ENCODE measurements at regions not wholly inside any gene's neighbourhood (a gene's known extent, or its start where the extent isn't known, plus 50 kb on each side); places are given as distances from the start of the nearest gene placed in this dataset.

DNA sequence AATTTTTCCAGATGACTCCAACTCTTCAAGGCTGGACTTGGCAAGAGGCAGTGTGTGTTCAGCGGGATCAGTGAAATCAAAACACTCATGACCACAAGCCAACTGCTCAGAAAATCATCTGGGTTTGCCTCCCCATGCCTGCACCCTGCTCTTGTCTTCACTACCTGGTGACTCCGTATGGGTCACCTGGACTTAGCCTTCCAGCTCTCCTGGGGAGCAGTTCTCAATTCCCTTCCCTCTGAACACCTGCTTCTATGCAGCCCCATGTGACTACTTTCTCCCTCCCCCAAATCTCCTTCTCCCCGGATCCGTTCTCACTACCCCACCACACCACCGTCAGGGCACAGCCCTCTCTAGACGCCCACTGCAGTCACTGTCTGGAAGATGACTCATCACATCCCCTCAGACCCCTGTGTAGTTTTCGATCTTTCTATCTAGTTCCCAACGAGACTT is 130.2 kb upstream of the ID2 start:
- 88% methylated on average over 8 of the region's 8 CpGs for WGBS (ENCODE audit: missing lambda C conversion rate)
- ChIA-PET CTCF (no interaction called here), POLR2A (no interaction called here)
- TF ChIP-seq FOSL2 (IDR thresholded peaks at IDR 0.05), result no peak
- peak; percentile 45; the same call in 1 of the 2 replicates for TF ChIP-seq FOSL2 (CRISPR knock-in tag; IDR thresholded peaks at IDR 0.05)
- TF ChIP-seq EHF (CRISPR knock-in tag; IDR thresholded peaks at IDR 0.05), result no peak
- Histone ChIP-seq H3K4me2 (no peak overlapping the region), H3K27ac (no peak overlapping the region), H3K9me3 (peaks cover 3% of the 10 kb centered on the region; the same call in 1 of the 3 replicates), H3K4me3 (no peak overlapping the region), H3K4me1 (no peaks in the 10 kb centered on the region)
- ATAC-seq (no peak), DNase-seq (ENCODE audit: low read depth in 1 of 2, low spot score in 1 of 2) (no peak), FAIRE-seq (no peak)

DNA sequence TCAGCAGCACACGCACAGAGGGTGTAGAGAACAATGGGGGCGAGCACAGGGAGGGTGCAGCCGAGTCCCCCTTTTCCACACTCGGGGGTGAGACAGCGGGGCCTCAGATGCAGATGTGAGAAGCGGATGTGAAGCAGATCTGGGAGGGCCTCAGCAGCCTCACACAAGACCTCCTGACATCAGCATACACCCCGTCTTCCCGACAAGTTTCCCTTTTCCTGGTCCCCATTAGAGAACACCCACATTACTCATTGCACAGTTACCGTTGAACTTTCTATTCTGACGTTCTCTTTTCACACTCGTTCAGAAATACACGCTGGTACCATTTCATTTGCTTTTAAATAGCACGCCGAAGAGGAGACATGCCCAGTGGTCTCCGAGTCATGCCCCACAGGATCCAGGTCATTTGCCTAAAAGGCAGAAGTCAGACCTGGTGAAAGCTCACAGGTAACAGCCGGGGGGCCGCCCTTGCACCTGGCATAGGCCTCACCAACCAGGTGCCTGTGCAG is 129.5 kb upstream of the ID2 start:
- no peak for FAIRE-seq
- no peak overlapping the region for H3K4me2 ChIP-seq
- ChIA-PET POLR2A (no interaction called here), CTCF (interaction anchor here (1.7 kb wide), 1 partner anchor 8 kb away, joined by 6 read pairs; no protein-coding TSS in a partner anchor)
- no peak for DNase-seq (ENCODE audit: low read depth in 1 of 2, low spot score in 1 of 2)
- no peak overlapping the region for H3K4me3 ChIP-seq
- H3K9me3 ChIP-seq, result peaks cover 3% of the 10 kb centered on the region; the same call in 1 of the 3 replicates
- ATAC-seq, result no peak
- no peak for TF ChIP-seq CBX8 (IDR thresholded peaks at IDR 0.05)
- TF ChIP-seq SREBF2 (IDR thresholded peaks at IDR 0.05), result no peak
- no peak for TF ChIP-seq CTCF (IDR thresholded peaks at IDR 0.05)
- no peak for TF ChIP-seq JUNB (IDR thresholded peaks at IDR 0.05)
- no peak for TF ChIP-seq MAFK (IDR thresholded peaks at IDR 0.05; ENCODE audit: partially characterized antibody)
- 93% methylated on average over 17 of the region's 17 CpGs for WGBS (ENCODE audit: missing lambda C conversion rate)
- no peak overlapping the region for H3K27ac ChIP-seq
- H3K4me1 ChIP-seq, result no peaks in the 10 kb centered on the region

GRCh38 chr2:8553643-8554042 is 128.2 kb upstream of the ID2 start:
- TF ChIP-seq FOSB (CRISPR knock-in tag; IDR thresholded peaks at IDR 0.05) (no peak), SREBF2 (IDR thresholded peaks at IDR 0.05) (no peak), RAD21 (conservative IDR thresholded peaks at IDR 0.05 in 1 of 2, IDR thresholded peaks at IDR 0.05 in 1 of 2) (no peak), HDAC2 (IDR thresholded peaks at IDR 0.05) (no peak), EP300 (IDR thresholded peaks at IDR 0.05) (no peak), HOXA7 (CRISPR knock-in tag; IDR thresholded peaks at IDR 0.05) (no peak)
- TF ChIP-seq, protein P1, sequence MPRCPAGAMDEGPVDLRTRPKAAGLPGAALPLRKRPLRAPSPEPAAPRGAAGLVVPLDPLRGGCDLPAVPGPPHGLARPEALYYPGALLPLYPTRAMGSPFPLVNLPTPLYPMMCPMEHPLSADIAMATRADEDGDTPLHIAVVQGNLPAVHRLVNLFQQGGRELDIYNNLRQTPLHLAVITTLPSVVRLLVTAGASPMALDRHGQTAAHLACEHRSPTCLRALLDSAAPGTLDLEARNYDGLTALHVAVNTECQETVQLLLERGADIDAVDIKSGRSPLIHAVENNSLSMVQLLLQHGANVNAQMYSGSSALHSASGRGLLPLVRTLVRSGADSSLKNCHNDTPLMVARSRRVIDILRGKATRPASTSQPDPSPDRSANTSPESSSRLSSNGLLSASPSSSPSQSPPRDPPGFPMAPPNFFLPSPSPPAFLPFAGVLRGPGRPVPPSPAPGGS (IDR thresholded peaks at IDR 0.05), result no peak
- no peak overlapping the region for H3K27ac ChIP-seq
- 48% methylated on average over 4 of the region's 4 CpGs for WGBS (ENCODE audit: missing lambda C conversion rate)
- H3K4me1 ChIP-seq, result no peaks in the 10 kb centered on the region
- no peak overlapping the region for H3K4me3 ChIP-seq
- no peak for FAIRE-seq
- DNase-seq (ENCODE audit: low read depth in 1 of 2, low spot score in 1 of 2), result no peak
- no peak overlapping the region for H3K4me2 ChIP-seq
- ATAC-seq, result no peak
- peaks cover 11% of the 10 kb centered on the region for H3K9me3 ChIP-seq
- POLR2A ChIA-PET, result no interaction called here
- CTCF ChIA-PET, result interaction anchor here (1.7 kb wide), 2 partner anchors 9 to 21 kb away, joined by 6 to 7 read pairs; no protein-coding TSS in a partner anchor

DNA sequence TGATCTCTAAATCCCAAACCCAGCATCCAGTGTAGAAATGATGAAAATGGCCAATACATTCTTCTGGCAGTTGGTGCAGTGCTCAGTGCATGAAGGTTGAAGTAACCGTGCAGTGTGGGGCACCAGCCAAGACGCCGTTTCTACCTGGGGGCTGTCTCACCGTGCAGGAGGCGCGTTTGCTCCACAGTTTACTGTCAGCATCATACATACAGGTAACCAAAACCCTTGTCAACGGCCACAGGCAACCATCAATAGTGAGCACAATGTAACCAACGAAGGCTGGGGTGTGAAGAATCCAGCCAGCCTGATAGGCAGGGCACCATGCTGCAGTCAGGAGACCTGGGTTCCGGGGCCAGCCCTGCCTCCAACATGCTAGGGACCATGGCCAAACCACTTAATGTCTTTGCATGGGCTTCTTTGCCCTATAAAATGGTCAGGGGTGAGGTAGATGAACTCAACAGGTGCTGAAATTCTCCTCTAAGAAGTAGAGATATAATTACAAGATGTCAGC is 127.5 kb upstream of the ID2 start:
- 81% methylated on average over 9 of the region's 9 CpGs for WGBS (ENCODE audit: missing lambda C conversion rate)
- DNase-seq (ENCODE audit: low read depth in 1 of 2, low spot score in 1 of 2) (no peak), FAIRE-seq (no peak)

More for the DNA sequence above, 127.5 kb upstream of the ID2 start:
- no peak overlapping the region for H3K4me2 ChIP-seq
- no peak for ATAC-seq
- no peaks in the 10 kb centered on the region for H3K4me1 ChIP-seq
- CTCF ChIA-PET, result interaction anchor here (0.5 to 1.7 kb wide), 2 partner anchors 20 to 35 kb away, joined by 3 to 7 read pairs; no protein-coding TSS in a partner anchor
- H3K4me3 ChIP-seq, result no peak overlapping the region
- H3K9me3 ChIP-seq, result peaks cover 18% of the 10 kb centered on the region
- POLR2A ChIA-PET, result no interaction called here
- TF ChIP-seq PBX3 (IDR thresholded peaks at IDR 0.05), result no peak
- H3K27ac ChIP-seq, result no peak overlapping the region
